ENCODE measurements at regions not wholly inside any gene's neighbourhood (a gene's known extent, or its start where the extent isn't known, plus 50 kb on each side); places are given as distances from the start of the nearest gene placed in this dataset.

- DNase-seq (ENCODE audit: low spot score) = no peak
Measured at GRCh38 chr1:5750186-5751162, 241.8 kb downstream of the NPHP4 start.

- no peak for DNase-seq (ENCODE audit: low spot score)
Measured at GRCh38 chr1:5748286-5749225, 243.7 kb downstream of the NPHP4 start.

GRCh38 chr1:5747426-5748285, 244.6 kb downstream of the NPHP4 start:
- no peak for DNase-seq (ENCODE audit: low spot score)

- DNase-seq (ENCODE audit: low spot score) = no peak
Measured at GRCh38 chr1:5746611-5747425, 245.4 kb downstream of the NPHP4 start.

- peak; percentile 93 for DNase-seq (ENCODE audit: low spot score)
Measured at GRCh38 chr1:5745800-5746610, 246.2 kb downstream of the NPHP4 start.

GRCh38 chr1:5744911-5745799, 247.1 kb downstream of the NPHP4 start:
- no peak for DNase-seq (ENCODE audit: low spot score)

GRCh38 chr1:5744341-5744740, 247.9 kb downstream of the NPHP4 start:
- DNase-seq (ENCODE audit: low spot score) = no peak

- DNase-seq (ENCODE audit: low spot score) = no peak
Measured at GRCh38 chr1:5743435-5744095, 248.7 kb downstream of the NPHP4 start.

- no peak for DNase-seq (ENCODE audit: low spot score)
Measured at GRCh38 chr1:5742801-5743200, 249.4 kb downstream of the NPHP4 start.

GRCh38 chr1:5742032-5742431, 250.2 kb downstream of the NPHP4 start:
- DNase-seq (ENCODE audit: low spot score) = no peak

- DNase-seq (ENCODE audit: low spot score) = no peak
Measured at GRCh38 chr1:5740865-5741860, 251.1 kb downstream of the NPHP4 start.

- DNase-seq (ENCODE audit: low spot score) = no peak
Measured at GRCh38 chr1:5740450-5740849, 251.8 kb downstream of the NPHP4 start.

GRCh38 chr1:5739561-5740078, 252.6 kb downstream of the NPHP4 start:
- DNase-seq (ENCODE audit: low spot score) = no peak

- DNase-seq (ENCODE audit: low spot score) = no peak
Measured at GRCh38 chr1:5738911-5739462, 253.2 kb downstream of the NPHP4 start.

GRCh38 chr1:5737081-5737480, 255.1 kb downstream of the NPHP4 start:
- no peak for DNase-seq (ENCODE audit: low spot score)

- no peak for DNase-seq (ENCODE audit: low spot score)
Measured at GRCh38 chr1:5734996-5735395, 257.2 kb downstream of the NPHP4 start.

- no peak for DNase-seq (ENCODE audit: low spot score)
Measured at GRCh38 chr1:5734414-5734813, 257.8 kb downstream of the NPHP4 start.

Measured in AG20443 (cell line).